Transverse colon (tissue), 4 donors: ENCODE measurements at regions not wholly inside any gene's neighbourhood (a gene's known extent, or its start where the extent isn't known, plus 50 kb on each side); places are given as distances from the start of the nearest gene placed in this dataset.

ENCODE experiments used
- DNase-seq: peaks from one replicate; pipeline ENCODE4 v3.0.0-alpha.2; 2019
- H3K27ac ChIP-seq, 4 donors: fragments of 200-600 bp; sonication (generic); 2 replicates each; pipeline ENCODE4 v1.5.1; 2016 to 2018; ENCODE audit warnings: inconsistent platforms in 4 of 4
- H3K27me3 ChIP-seq: fragments of 200-600 bp; sonication (generic); 2 replicates; pipeline ENCODE4 v1.5.1; 2017; ENCODE audit warnings: inconsistent platforms
- H3K36me3 ChIP-seq, 4 donors: fragments of 200-600 bp; sonication (generic); 2 replicates each; pipeline ENCODE4 v1.5.1; 2017 to 2019; ENCODE audit warnings: inconsistent platforms in 4 of 4
- H3K4me1 ChIP-seq, 4 donors: fragments of 200-600 bp; sonication (generic); 2 replicates each; pipeline ENCODE4 v1.5.1; 2017 to 2020; ENCODE audit warnings: inconsistent platforms in 4 of 4
- H3K4me3 ChIP-seq, 4 donors: fragments of 200-600 bp; sonication (generic); 1 replicate in 1 of 4; 2 replicates in 3 of 4; pipeline versions ENCODE4 v1.5.1 to v1.6.1; 2017 to 2019; ENCODE audit warnings: inconsistent platforms in 4 of 4
- H3K9me3 ChIP-seq, 2 donors: fragments of 200-600 bp; sonication (generic); 2 replicates each; pipeline ENCODE4 v1.5.1; 2017 to 2019; ENCODE audit warnings: inconsistent platforms in 2 of 2
- CTCF ChIP-seq, 5 experiments: fragments of 200-600 bp in 3 of 5; fragments of 450-650 bp in 2 of 5; sonication (generic) in 3 of 5; IDR thresholded peaks; 1 replicate in 2 of 5; 2 replicates in 3 of 5; pipeline ENCODE4 v1.5.1; 2016 to 2017; ENCODE audit warnings: antibody characterized with exemption in 5 of 5, inconsistent platforms in 3 of 5, mild to moderate bottlenecking in 2 of 5, moderate library complexity in 1 of 5
- EP300 ChIP-seq: sonication (generic); formaldehyde crosslinking; IDR thresholded peaks from one replicate; pipeline ENCODE4 v1.6.1; 2017; ENCODE audit warnings: antibody characterized with exemption, low read depth
- POLR2A ChIP-seq: fragments of 450-650 bp; IDR thresholded peaks from one replicate; pipeline ENCODE4 v1.6.1; 2016; ENCODE audit warnings: antibody characterized with exemption, mild to moderate bottlenecking, moderate library complexity
- POLR2AphosphoS5 ChIP-seq, 3 donors: sonication (generic); formaldehyde crosslinking; IDR thresholded peaks; one replicate each; pipeline ENCODE4 v1.6.1; 2016; ENCODE audit warnings: antibody characterized with exemption in 3 of 3
- WGBS, 2 donors: methylation state at CpG; one replicate each; pipeline ENCODE4 v1.1.5; 2018; ENCODE audit warnings: low coverage in 1 of 2; 5-methylcytosine and 5-hydroxymethylcytosine counted together
- in situ Hi-C, 4 donors: fragments of 200-750 bp; cut with MboI; loops; one replicate each; pipeline versions ENCODE4 v1.15.0 to v1.15.1; 2017; ENCODE audit warnings: low sequenced_read_pairs in 3 of 4, low pct_ligation_motif_present in 1 of 4, low pct_unique_long_range_greater_than_20kb in 1 of 4
- intact Hi-C: fragments of 100-400 bp; cut with DNase I; formaldehyde crosslinking; loops from one replicate; pipeline ENCODE4 v1.15.1; 2023; ENCODE audit warnings: low total_unique reads

DNA sequence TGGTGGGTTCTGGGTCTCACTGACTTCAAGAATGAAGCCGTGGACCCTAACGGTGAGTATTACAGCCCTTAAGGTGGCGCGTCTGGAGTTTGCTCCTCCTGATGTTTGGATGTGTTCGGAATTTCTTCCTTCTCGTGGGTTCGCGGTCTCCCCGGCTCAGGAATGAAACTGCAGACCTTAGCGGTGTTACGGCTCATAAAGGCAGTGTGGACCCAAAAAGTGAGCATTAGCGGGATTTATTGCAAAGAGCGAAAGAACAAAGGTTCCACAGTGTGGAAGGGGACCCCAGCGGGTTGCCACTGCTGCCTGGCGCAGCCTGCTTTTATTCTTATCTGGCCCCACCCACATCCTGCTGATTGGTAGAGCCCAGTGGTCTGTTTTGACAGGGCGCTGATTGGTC, 420.5 kb upstream of the BCHE start:
- no peaks in the 10 kb centered on the region for H3K27me3 ChIP-seq
- no peak overlapping the region for H3K4me3 ChIP-seq
- no peak for DNase-seq
- H3K4me1 ChIP-seq: no peaks in the 10 kb centered on the region
- intact Hi-C loops: no loop called here
- in situ Hi-C loops: no loop called here
- no peaks in the 10 kb centered on the region for H3K9me3 ChIP-seq
- WGBS, 2 donors: 92% methylated on average over 16 of the region's 16 CpGs; no CpG with 5 or more reads in 1 of the 2 donors
- no peak overlapping the region for H3K27ac ChIP-seq
- no peak for TF ChIP-seq EP300
- no peak for TF ChIP-seq CTCF (IDR thresholded peaks at IDR 0.05)
- no peak for TF ChIP-seq POLR2A
- no peak for TF ChIP-seq POLR2AphosphoS5 (IDR thresholded peaks at IDR 0.05)
- H3K36me3 ChIP-seq: no peaks in the 10 kb centered on the region

- 78% methylated on average over 3 of the region's 3 CpGs; no CpG with 5 or more reads in 1 of the 2 donors for WGBS, 2 donors
- Histone ChIP-seq H3K27ac (no peak overlapping the region), H3K27me3 (no peaks in the 10 kb centered on the region), H3K4me1 (no peaks in the 10 kb centered on the region), H3K4me3 (no peak overlapping the region), H3K9me3 (no peaks in the 10 kb centered on the region), H3K36me3 (no peaks in the 10 kb centered on the region)
- no peak for DNase-seq
- in situ Hi-C loops: no loop called here
- intact Hi-C loops: no loop called here
- TF ChIP-seq EP300 (no peak), CTCF (IDR thresholded peaks at IDR 0.05) (no peak), POLR2AphosphoS5 (IDR thresholded peaks at IDR 0.05) (no peak)
These were observed 411.6 kb upstream of the BCHE start for GRCh38 chr3:166248784-166249183.

DNA sequence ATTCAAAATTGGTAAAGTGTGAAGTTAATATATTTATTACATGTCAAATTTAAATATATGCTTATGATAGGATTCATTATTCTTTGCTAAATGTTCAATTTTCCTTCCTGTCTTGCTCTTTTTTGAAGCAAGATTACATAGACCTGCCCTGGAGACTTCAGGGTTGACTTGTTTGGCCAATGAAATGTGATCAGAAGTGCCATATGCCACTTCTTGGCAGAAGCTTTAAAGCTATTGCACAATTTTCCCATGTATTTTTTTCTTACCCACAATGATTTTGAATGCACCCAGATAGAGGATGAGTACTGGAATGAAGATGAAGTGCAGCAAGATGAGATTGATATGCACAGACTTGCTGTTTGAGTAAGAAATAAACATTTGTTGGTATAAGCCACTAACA, 406.3 kb upstream of the BCHE start:
- H3K36me3 ChIP-seq: no peaks in the 10 kb centered on the region
- H3K4me3 ChIP-seq: no peak overlapping the region
- H3K9me3 ChIP-seq: no peaks in the 10 kb centered on the region
- no peaks in the 10 kb centered on the region for H3K27me3 ChIP-seq
- intact Hi-C loops (no loop called here), in situ Hi-C loops (no loop called here)
- TF ChIP-seq POLR2AphosphoS5 (IDR thresholded peaks at IDR 0.05): no peak
- TF ChIP-seq EP300: no peak
- no peak for TF ChIP-seq POLR2A
- TF ChIP-seq CTCF (IDR thresholded peaks at IDR 0.05): no peak
- DNase-seq: no peak
- H3K27ac ChIP-seq: no peak overlapping the region
- no peaks in the 10 kb centered on the region for H3K4me1 ChIP-seq

DNA sequence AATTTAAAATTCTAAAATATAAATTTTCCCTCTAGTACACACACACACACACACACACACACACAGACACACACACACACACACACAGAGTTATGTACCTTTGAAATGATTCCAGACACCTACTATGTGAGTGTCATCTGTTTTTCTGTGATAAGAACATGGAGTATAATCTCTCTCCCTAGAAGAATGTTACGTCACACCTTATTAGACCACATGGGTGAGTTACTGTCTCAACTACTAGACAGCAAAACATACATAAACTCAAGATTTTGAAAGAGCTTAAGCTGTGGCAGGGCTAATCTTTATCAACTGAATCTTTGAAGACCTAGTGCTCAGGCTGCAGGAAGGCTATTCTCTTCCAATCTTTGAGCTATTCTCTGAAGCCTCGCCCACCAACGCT, 385.9 kb upstream of the BCHE start:
- Histone ChIP-seq H3K36me3 (no peaks in the 10 kb centered on the region), H3K4me1 (no peaks in the 10 kb centered on the region), H3K27me3 (no peaks in the 10 kb centered on the region), H3K27ac (no peak overlapping the region), H3K9me3 (no peaks in the 10 kb centered on the region), H3K4me3 (no peak overlapping the region)
- 80 to 91% methylated on average over 1 to 3 of the region's 3 CpGs for WGBS, 2 donors
- intact Hi-C loops: no loop called here
- in situ Hi-C loops: no loop called here
- DNase-seq: no peak
- TF ChIP-seq POLR2A: no peak
- no peak for TF ChIP-seq CTCF (IDR thresholded peaks at IDR 0.05)
- no peak for TF ChIP-seq POLR2AphosphoS5 (IDR thresholded peaks at IDR 0.05)
- TF ChIP-seq EP300: no peak
